HG03442 (cell line): ENCODE measurements at regions not wholly inside any gene's neighbourhood (a gene's known extent, or its start where the extent isn't known, plus 50 kb on each side); places are given as distances from the start of the nearest gene placed in this dataset.

ENCODE experiments used
- ATAC-seq: cut with Tn5 transposase; IDR thresholded peaks from one replicate; pipeline ENCODE4 v1.9.1; 2021; ENCODE audit warnings: mild to moderate bottlenecking, moderate library complexity; ENCODE audit not compliant: unreplicated experiment

DNA sequence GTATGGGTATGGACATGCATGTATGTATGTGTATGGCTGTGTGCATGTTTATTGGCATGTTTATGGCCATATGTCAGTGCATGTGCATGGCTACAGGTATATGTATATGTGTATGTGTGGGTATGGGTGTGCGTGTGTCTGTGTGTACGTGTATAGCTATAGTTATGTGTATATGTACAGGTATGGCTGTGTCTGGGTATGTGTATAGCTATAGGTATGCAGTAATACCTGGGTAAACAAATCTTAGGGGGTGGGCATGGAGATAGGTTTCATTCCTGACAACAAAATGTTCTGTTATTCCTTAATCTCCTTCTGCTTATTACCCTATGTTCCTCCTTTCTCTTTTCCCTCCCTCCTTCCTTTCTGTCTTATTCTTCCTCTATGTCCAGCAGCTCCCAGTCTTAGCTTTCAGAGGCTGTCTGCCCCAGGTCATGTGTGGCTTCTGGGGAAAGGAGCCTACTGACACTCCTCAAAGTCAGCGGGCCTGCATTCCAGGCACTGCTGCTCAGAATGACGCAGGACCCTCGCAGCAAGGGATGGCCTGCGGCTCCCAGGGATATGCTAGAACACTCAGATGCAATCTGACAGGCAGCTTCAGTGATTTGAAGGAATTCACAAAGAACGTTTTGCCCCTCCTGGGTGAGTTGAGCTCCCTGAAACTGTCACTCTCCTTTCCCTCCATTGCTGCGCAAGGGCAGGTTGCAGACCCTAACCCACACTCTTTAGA, 139.3 kb upstream of the PHACTR1 start:
- ATAC-seq = no peak

DNA sequence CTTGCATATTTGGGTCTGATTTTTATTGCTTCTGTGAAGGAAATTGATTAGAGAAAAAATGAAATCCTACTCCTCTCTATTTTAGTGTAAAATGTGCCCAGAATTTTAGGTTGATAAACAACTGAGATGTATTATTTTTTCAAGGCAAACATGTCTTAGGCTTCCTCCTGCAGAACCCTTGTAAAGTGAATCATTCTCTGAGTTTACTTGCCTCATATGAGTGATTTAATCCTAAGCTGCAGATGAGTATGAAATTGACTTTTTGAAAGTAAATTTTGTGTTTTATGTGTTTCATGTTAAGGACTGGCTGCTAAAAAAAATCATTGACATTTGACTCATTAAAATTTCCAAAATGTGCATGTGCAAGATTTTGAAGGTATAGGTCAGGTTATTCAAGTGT, 138.5 kb upstream of the PHACTR1 start:
- ATAC-seq = no peak

DNA sequence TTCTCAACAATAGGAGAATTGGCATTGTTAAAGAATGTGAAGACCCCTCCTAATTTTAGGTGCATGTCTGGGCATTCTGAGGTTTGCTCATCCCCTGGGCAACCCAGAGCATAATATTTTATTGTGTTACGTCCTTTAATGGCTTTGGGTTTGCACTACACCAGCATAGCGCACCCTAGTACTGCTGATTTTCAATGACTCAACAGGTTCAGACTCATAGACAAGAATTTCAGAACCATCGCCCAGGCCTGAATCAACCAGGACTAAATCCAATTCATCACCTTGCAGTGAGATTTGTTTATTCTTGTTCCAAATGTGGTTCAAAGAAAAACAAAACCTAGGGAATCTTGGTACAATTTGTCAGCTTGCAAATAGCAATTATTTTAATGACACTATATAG, 137.8 kb upstream of the PHACTR1 start:
- ATAC-seq = no peak

DNA sequence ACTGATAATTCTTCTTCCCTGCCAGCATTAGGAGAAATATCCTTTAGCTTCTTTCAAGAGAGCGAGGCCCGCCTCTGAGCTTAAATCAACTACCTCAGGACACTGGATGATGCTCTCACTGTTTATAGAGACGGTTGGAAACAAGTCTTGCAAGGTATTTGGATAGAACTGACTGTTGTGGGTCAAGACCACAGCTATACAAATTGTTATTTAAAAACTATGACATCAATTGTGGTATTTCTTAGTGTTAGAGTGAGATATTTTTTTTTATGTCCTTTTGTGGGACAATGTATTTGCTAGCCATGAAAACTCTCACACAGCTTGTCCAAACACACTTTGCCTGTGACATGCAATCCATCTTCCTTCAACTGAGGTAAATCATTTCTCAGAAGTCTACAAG, 136.3 kb upstream of the PHACTR1 start:
- ATAC-seq = no peak

DNA sequence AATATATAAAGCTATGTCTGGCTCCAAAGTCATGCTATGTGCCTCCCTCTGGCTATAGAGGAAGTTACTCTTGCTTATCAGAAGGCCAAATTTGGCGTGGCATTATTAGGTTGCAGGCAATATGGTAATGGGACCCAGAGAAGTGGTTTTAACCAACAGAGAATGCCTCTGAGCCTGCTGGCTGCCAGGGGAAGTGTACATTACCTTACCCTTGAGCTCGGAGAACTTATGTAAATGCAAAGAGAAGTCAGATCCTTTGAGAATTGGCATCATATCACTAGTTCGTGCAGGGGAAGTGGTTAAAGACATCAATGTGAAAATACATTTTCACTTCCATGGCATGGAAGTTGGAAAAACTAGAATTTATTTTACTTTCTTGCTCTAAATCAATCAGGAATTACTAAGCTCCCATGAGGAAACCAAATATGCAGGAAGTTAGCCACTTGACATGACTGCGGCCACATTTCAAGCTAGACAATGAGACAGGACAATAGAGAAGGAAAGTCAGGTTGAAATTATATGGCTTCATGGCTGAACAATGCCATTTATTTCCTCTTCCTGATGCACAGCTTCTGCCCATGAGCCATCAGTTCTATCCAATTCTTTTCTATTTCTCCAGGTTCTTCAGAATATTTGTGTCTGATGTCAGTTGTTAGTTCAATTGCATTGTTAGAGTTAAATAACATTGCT, 134.0 kb upstream of the PHACTR1 start:
- no peak for ATAC-seq

DNA sequence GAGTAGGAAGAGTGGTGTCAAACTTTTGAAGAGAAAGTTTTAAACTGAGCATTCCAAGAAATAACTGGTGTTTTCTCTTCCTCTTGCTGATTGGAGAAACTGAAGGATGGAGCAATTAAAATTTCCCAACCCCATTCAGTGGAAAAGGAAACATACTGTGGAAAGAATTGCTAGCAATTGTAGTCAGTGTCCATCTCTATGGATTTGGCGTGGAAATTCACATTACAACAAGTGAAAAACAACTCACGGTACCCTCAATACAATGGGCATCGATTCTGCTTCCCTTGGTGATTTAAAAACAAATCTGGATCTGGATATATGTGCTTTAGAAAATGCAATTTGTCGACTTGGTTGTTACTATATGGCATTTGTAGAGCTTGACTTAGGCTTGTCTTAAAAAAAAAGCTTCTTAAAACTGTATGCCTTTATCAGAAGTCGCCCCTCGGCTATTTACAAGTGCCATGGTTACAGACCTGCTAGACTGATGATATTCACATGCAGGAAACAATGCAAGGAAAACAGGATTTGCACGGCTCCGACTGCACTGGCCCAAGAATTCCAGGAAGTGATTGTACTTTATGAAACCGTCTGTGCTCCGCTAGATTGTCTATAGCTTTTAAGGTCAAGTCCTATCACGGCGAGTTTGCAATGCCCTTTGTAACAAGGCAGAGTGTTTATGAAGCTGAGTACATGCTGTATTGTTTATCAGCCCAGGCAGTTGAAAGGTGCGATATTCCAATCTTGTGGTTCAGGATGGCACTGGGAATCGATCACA, 131.7 kb upstream of the PHACTR1 start:
- ATAC-seq = no peak

DNA sequence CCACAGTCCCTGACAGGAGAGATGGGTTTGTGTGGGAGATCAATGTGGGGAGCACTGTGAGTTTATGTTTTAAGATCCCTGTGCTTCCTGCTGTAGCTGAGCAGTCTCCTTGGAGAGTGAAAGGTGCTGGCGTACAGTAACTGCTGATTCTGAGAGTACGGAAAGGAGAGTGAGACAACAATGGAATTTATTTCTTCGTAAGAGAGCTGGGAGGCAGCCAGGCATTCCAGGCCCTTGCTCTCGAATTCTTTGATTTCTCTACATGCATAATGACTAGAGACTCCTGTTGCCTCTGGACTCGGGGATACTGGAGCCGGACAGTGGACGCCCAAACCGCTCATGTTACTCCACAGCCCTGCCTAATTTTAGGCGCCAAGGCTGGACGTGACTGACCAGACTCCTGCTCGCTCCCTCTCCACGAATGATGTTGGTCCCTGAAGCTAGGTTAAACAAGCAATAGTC, 131.0 kb upstream of the PHACTR1 start:
- no peak for ATAC-seq

DNA sequence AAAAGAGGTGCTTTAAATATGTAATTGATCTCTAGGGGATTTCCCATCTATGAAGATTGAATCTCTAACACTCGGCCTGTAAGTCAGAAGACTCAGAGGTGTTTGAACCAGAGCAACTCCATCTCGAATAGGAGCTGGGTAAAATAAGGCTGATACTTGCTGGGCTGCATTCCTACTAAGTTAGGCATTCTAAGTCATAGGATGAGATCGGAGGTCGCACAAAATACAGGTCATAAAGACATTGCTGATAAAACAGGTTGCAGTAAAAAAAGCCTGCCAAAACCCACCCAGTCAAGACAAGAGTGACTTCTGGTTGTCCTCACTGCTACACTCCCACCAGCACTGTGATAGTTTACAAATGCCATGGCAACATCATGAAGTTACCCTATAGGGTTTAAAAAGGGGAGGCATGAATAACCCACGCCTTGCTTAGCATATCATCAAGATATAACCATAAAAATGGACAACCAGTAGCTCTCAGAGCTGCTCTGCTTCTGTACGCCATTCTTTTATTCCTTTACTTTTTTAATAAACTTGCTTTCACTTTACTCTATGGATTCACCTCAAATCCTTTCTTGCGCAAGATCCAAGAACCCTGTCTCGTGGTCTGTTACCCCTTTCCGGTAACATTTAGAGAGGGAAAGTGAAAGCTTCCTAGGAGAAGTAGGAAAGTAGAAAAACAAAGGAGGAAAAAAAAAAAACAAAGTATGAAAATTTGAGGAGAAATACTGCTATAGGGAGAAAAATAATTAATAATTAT, 129.7 kb upstream of the PHACTR1 start:
- no peak for ATAC-seq

DNA sequence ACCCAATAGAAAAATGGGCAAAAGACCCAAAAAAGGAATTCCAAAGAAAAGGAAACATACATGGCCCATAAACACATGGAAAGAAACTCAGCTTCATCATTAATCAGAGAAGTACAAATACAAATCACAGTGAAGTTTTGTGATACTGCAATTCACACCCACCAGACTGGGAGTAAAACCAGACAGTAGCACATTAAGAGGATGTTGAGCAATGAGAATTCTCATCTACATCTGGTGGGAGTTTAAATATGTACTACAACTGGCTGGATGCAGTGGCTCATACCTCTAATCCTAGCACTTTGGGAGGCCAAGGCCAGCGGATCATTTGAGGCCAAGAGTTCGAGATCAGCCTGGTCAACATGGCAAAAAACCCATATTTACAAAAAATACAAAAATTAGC, 125.7 kb upstream of the PHACTR1 start:
- ATAC-seq = no peak

DNA sequence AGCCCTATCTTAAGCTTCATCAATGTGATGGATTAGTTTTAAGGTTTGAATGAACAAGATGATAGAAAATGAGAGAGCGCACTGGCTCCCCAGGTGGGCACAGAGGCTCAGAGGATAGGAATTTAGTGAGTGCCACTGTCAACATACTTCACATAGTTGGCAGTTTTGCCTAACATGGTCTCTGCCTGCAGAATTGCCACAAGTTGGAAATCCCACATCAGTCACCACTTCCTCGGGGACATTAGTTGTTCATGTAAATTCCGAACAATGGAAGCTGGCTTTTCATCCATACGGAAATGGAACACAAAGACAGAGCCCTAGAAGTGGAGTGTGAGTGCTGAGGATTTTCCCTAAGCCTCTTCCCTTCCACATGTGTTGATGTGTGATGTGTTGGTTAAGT, 123.9 kb upstream of the PHACTR1 start:
- ATAC-seq = no peak

DNA sequence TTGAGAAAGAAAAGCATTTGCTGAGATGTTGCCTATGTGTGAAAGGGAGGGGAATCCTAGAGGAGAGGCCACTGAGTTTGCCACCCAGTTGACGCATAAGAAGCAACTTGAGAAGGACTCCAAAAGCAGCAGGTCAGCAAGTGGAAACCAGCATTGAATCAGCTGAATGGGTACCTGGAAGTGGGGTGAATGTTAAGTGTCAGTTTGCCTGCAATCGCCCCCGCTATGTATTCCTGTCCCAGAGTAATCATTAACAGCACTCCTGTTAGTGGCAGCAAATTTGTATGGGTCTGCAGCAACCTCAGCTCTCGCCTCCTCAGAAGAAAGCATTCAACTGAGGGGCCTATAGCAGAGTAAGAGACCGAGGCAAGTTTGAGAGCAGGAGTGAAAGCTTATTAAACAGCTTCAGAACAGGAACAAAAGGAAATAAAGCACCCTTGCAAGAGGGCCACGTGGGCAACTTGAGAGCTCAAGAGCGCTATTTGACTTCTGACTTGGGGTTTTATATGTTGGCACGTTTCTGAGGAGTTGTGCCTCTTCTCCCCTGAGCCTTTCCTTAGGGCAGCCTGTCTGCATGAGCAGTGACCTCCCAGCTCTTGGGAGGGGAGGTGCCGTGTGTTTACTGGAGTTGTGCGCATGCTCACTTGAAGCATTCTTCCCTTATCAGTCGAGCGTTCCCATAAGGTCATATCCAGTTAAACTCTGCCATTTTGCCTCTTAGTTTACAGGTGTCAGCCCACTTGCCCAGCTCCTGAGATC, 122.6 kb upstream of the PHACTR1 start:
- ATAC-seq = no peak

DNA sequence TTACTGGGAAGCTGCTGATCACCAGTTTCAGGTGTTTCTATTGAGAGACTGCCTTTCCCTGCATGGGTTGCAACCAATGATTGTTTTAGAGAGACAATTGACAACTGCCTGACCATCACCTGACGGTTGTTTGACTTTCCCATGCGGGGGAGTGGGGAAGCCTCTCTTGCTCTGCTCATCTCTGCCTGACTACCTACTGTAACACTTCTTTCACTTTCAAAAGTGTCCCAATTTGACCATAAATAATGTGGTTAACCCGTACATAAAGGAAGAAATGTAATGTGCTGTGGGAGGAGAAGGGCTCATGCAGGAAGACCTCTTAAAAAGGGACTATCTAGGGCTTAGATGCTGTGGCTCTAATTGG, 122.1 kb upstream of the PHACTR1 start:
- ATAC-seq = no peak

DNA sequence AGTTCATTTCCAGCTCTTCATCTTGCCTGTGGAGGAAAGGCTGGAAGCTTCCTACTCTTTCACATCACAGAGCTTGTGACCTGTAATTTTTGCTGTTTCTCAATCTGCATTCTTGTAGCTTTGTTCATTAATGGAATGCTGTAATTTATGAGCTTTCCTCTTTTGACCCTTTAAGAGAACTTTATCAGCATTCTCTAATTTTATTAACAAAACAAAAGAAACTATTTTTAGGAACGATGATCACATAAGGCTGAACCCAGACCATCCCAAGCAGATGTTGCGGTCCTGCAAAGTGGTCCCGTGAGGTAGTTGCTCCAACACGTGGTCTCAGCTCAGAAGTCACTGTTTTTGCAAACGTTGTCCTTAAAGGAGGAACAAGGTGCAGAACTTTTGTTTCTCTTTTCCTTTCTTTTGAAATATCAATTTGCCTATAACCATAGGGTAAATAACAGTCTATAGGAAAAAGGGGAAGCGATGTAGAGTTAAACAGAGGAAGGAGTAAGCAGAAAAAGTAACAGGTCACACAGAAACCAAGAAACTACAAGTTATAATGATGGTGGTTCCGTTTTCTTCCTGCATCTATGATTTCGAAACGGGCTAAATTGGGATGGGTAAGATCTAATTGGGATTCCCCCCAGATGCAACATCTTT, 121.3 kb upstream of the PHACTR1 start:
- no peak for ATAC-seq

DNA sequence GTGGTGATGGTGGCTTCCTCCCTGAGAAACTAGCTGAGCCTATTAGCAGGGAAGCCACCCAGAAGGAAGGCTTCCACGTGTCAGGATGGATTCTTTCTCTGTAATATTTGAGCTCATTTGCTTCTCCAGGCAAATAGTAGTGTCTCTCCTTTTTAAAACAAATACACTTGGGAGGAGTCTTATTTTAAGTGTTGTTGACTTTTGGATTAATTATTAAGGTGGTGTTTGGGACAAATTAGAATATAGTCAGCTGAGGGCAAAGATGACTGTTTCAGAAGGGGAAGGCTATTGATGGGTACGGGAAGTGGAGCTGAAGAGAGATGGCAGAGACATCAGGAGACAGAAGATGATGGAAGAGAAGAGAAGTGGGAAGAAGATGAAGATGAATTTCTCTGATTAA, 119.8 kb upstream of the PHACTR1 start:
- ATAC-seq = no peak

DNA sequence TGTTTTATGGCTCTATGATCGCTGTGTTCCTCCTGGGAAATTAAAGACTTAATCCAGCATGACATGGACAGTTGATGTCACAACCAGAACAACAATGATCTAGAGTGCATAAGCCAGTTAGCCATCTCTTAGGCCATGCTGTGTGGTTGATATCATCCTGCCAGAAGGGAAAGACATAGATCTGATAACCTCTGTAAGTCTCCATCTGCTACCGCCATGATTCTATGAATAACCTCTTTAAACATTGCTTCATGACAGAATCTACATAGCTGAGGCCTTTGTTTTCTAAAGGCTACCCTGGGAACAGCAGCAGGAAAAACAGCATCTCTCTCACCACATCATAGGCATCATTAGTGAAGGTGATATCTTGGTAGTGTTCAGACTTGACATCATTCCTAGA, 117.6 kb upstream of the PHACTR1 start:
- ATAC-seq = no peak

DNA sequence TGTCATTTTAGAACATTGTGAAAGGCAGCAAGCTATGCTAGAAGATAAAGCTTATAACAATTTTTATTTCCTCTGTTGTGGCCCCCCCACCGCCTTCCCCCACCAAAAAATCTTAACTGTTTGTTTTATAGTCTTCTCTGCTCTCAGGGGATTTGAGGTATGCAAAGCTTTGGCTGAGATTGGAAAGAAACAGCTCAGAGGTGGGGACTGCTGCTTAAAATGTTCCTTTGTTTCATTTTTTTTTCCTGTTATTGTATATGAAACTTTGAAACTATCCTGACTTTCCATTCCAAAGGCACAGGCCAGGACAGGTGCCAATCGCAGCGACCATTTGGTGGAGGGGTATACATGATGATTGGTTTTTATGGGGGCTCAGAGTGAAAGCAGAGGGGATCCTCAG, 114.7 kb upstream of the PHACTR1 start:
- ATAC-seq = no peak

DNA sequence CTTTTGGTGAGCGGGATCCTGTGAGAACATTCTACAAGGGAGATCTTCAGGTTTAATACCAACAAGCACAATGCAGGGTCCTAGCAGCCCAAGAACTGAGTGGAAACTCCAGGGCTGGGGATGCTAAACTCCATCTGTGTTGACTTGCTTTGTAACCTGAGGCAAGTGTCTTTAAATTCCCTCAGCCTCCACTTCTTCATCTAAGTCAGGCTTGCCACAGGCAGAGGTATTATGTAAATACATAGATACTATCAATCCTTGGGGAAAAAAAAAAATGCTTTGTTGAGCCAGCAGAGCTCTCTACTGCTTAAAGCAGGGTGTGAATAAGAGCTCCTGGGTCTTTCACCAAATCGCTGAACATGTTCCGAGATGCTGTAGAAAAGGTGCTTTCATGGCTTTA, 114.2 kb upstream of the PHACTR1 start:
- no peak for ATAC-seq

DNA sequence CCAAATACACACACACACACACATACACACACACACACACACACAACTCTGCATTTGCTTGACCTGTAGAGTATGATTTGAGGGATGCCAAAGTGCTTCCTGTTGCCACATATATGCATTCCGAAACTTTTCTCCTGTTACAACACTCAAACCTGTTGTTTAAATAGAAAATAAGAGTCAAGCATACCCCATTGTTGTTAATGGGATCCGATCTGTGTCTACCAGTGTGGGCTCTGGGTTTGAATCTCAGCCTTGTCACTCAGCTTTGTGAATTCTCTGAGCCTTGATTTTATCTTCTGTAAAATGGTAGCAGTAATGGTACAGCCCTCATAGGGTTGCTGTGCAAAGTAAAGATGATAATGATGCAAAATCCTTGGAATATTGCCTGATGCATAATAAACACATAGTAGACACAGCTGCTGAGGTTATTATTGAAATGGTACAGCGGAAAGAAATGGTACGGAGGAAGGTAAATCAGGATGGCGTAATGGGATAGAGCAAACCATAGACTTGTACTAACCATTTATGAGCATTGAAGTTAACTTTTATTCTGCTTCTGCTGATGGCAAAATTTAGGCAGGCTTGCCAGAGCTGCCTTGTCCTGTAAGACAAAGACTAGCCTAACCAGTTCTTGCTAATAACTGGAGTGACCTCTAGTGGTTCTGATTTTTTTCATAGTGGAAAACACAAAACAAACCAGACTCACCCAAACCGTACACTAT, 113.5 kb upstream of the PHACTR1 start:
- ATAC-seq = no peak

DNA sequence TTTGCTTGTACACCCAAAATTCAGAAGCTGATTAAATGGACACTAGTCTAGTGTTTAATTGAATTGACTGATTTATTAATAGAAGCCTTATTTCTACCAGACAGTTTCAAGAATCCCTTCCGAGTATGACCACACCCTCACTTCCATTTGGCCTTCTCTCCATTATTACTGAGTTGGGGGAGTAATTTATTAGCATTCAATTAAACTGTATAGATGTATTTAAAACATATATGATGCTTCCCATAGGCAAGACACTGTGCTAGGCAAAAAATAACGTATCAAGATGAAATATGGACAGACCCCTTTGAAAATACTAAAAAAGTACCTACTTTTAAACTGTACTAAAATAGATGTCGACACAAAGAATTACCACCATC, 112.9 kb upstream of the PHACTR1 start:
- no peak for ATAC-seq
